Glutamatergic neuron (in vitro differentiated cells): ENCODE measurements at regions not wholly inside any gene's neighbourhood (a gene's known extent, or its start where the extent isn't known, plus 50 kb on each side); places are given as distances from the start of the nearest gene placed in this dataset.

Experiments used
- DNase-seq: peaks from one replicate; pipeline ENCODE4 v3.0.0; 2022
- H3K27ac Mint-ChIP-seq: one replicate; pipeline ENCODE4 v1.8.0; 2020; ENCODE audit warnings: mild to moderate bottlenecking, mixed read lengths, inconsistent platforms; ENCODE audit not compliant: unreplicated experiment
- H3K27me3 Mint-ChIP-seq: one replicate; pipeline ENCODE4 v1.8.0; 2020; ENCODE audit warnings: mild to moderate bottlenecking, moderate library complexity, mixed read lengths, inconsistent platforms; ENCODE audit not compliant: unreplicated experiment
- H3K36me3 Mint-ChIP-seq: one replicate; pipeline ENCODE4 v1.8.0; 2020; ENCODE audit warnings: mild to moderate bottlenecking, mixed read lengths, inconsistent platforms; ENCODE audit not compliant: unreplicated experiment
- H3K4me1 Mint-ChIP-seq: one replicate; pipeline ENCODE4 v1.8.0; 2020; ENCODE audit warnings: mild to moderate bottlenecking, low read depth, mixed read lengths, inconsistent platforms; ENCODE audit not compliant: unreplicated experiment
- H3K4me3 Mint-ChIP-seq: one replicate; pipeline ENCODE4 v1.8.0; 2020; ENCODE audit warnings: mild to moderate bottlenecking, mixed read lengths, inconsistent platforms; ENCODE audit not compliant: unreplicated experiment
- H3K9me3 Mint-ChIP-seq: one replicate; pipeline ENCODE4 v1.8.0; 2020; ENCODE audit warnings: mild to moderate bottlenecking, moderate library complexity, mixed read lengths, inconsistent platforms; ENCODE audit not compliant: unreplicated experiment
- CTCF ChIP-seq: fragments of 200-600 bp; sonication (generic); IDR thresholded peaks from one replicate; pipeline ENCODE4 v1.5.0; 2021; ENCODE audit not compliant: partially characterized antibody, unreplicated experiment

DNA sequence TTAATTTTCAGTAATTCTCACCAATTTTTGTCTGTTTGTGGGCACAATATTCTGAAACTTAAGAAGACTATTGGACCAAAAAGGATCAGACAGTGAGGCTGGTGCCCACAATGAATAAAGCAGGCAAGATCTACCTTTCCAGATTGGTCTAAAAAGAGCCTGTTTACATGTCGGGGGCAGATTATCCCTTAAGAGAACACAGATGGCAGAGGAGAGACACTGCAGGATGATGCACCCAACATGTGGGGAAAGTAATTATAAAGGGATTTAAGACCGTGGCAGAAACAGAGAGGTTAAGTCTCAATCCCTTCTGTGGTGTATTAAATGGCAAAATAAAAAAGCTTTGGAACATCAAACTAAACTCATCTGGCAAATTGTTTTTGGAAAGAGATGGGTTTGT, 331.8 kb upstream of the CDH11 start:
- H3K9me3 Mint-ChIP-seq = no peaks in the 10 kb centered on the region
- no peak for DNase-seq
- peaks cover 2% of the 10 kb centered on the region for H3K27me3 Mint-ChIP-seq
- H3K27ac Mint-ChIP-seq = no peak overlapping the region
- no peak overlapping the region for H3K4me3 Mint-ChIP-seq
- TF ChIP-seq CTCF = no peak
- peaks cover 2% of the 10 kb centered on the region for H3K4me1 Mint-ChIP-seq
- no peaks in the 10 kb centered on the region for H3K36me3 Mint-ChIP-seq

DNA sequence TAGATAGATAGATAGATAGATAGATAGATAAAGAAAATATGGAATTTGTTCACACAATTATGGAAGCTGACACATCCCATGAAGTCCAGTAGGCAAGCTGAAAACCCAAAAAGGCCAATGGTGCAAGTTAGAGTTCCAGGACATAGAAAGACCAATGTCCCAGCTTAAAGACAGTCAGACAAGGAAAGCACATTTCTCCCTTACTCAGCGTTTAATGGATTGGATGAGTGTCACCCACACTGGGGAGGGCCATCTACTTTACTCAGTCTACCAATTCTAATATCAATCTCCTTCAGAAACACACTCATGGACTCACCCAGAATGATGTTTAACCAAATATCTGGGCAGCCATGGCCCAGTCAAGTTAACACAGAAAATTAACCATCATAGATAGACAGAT, 327.7 kb upstream of the CDH11 start:
- no peaks in the 10 kb centered on the region for H3K36me3 Mint-ChIP-seq
- H3K4me3 Mint-ChIP-seq = no peak overlapping the region
- no peak for TF ChIP-seq CTCF
- H3K9me3 Mint-ChIP-seq = no peaks in the 10 kb centered on the region
- no peak overlapping the region for H3K27ac Mint-ChIP-seq
- H3K4me1 Mint-ChIP-seq = peaks cover 2% of the 10 kb centered on the region
- H3K27me3 Mint-ChIP-seq = peaks cover 4% of the 10 kb centered on the region
- no peak for DNase-seq

- Mint-ChIP-seq H3K9me3 (no peaks in the 10 kb centered on the region), H3K27me3 (peaks cover 2% of the 10 kb centered on the region), H3K27ac (no peak overlapping the region), H3K4me3 (no peak overlapping the region), H3K36me3 (no peaks in the 10 kb centered on the region), H3K4me1 (no peaks in the 10 kb centered on the region)
- no peak for TF ChIP-seq CTCF
- DNase-seq = no peak
These were observed 324.6 kb upstream of the CDH11 start for GRCh38 chr16:65446427-65446826.

- H3K27ac Mint-ChIP-seq = no peak overlapping the region
- DNase-seq = no peak
- no peaks in the 10 kb centered on the region for H3K36me3 Mint-ChIP-seq
- no peaks in the 10 kb centered on the region for H3K4me1 Mint-ChIP-seq
- no peaks in the 10 kb centered on the region for H3K9me3 Mint-ChIP-seq
- peaks cover 2% of the 10 kb centered on the region for H3K27me3 Mint-ChIP-seq
- no peak overlapping the region for H3K4me3 Mint-ChIP-seq
- TF ChIP-seq CTCF = no peak
These were observed 323.7 kb upstream of the CDH11 start for GRCh38 chr16:65445313-65446260.

GRCh38 chr16:65441501-65441900, 319.6 kb upstream of the CDH11 start:
- no peaks in the 10 kb centered on the region for H3K36me3 Mint-ChIP-seq
- no peak overlapping the region for H3K27ac Mint-ChIP-seq
- H3K9me3 Mint-ChIP-seq = no peaks in the 10 kb centered on the region
- no peak for DNase-seq
- no peaks in the 10 kb centered on the region for H3K4me1 Mint-ChIP-seq
- no peak for TF ChIP-seq CTCF
- H3K4me3 Mint-ChIP-seq = no peak overlapping the region
- H3K27me3 Mint-ChIP-seq = peaks cover 2% of the 10 kb centered on the region
